Esophagus squamous epithelium (tissue), 4 donors: ENCODE measurements at regions not wholly inside any gene's neighbourhood (a gene's known extent, or its start where the extent isn't known, plus 50 kb on each side); places are given as distances from the start of the nearest gene placed in this dataset.

Experiments used
- POLR2A ChIP-seq, 4 donors: fragments of 450-650 bp; IDR thresholded peaks; one replicate each; pipeline ENCODE4 v1.6.1; 2017; ENCODE audit warnings: antibody characterized with exemption in 4 of 4, mild to moderate bottlenecking in 4 of 4, moderate library complexity in 3 of 4
- TF ChIP-seq, protein P1 (sequence below), 6 experiments: fragments of 450-650 bp in 4 of 6; fragments of 200-600 bp in 2 of 6; sonication (generic) in 2 of 6; IDR thresholded peaks; one replicate each; pipeline ENCODE4 v1.5.1; 2016 to 2019; ENCODE audit warnings: antibody characterized with exemption in 6 of 6, mild to moderate bottlenecking in 4 of 6, moderate library complexity in 4 of 6

DNA sequence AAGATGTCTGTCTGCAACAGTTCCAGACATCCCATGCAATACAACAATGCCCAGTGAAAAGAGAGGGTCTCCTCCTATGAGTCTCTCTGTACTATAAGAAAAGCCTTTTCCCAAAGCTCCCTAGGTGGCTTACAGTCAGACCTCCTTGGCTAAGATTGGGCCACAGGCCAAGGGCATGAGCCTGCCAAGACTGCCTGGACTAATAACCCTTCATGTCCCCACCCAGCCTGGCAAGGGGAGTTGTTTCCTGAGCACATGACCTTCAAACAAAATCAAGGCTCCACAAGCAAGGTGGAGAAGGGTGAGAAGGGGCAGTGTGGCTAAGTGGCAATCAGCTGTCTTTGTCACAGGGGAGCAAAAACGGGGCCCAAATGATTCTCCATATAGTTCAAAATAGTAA lies 75.6 kb upstream of the ZSWIM6 start:
- TF ChIP-seq, protein P1, sequence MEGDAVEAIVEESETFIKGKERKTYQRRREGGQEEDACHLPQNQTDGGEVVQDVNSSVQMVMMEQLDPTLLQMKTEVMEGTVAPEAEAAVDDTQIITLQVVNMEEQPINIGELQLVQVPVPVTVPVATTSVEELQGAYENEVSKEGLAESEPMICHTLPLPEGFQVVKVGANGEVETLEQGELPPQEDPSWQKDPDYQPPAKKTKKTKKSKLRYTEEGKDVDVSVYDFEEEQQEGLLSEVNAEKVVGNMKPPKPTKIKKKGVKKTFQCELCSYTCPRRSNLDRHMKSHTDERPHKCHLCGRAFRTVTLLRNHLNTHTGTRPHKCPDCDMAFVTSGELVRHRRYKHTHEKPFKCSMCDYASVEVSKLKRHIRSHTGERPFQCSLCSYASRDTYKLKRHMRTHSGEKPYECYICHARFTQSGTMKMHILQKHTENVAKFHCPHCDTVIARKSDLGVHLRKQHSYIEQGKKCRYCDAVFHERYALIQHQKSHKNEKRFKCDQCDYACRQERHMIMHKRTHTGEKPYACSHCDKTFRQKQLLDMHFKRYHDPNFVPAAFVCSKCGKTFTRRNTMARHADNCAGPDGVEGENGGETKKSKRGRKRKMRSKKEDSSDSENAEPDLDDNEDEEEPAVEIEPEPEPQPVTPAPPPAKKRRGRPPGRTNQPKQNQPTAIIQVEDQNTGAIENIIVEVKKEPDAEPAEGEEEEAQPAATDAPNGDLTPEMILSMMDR (IDR thresholded peaks at IDR 0.05), result no peak
- no peak for TF ChIP-seq POLR2A (IDR thresholded peaks at IDR 0.05)
